ENCODE measurements at regions not wholly inside any gene's neighbourhood (a gene's known extent, or its start where the extent isn't known, plus 50 kb on each side); places are given as distances from the start of the nearest gene placed in this dataset.

GRCh38 chr1:105102371-105102770, 1352.7 kb downstream of the AMY1C start:
- Histone ChIP-seq H3K27me3 (ENCODE audit: insufficient read depth, low read length, poor library complexity) (no peaks in the 10 kb centered on the region), H3K4me3 (ENCODE audit: low read depth in 1 of 2, low read length in 2 of 2) (no peak overlapping the region), H3K27ac (ENCODE audit: low read length) (no peak overlapping the region), H3K9ac (ENCODE audit: low read depth, low read length) (no peak overlapping the region), H2AFZ (ENCODE audit: low read depth, low read length) (no peak overlapping the region), H3K79me2 (ENCODE audit: insufficient read depth, low read length) (no peaks in the 10 kb centered on the region), H3K4me1 (ENCODE audit: insufficient read depth, low read length) (no peaks in the 10 kb centered on the region), H3K9me3 (ENCODE audit: insufficient read depth, low read length, severe bottlenecking) (no peaks in the 10 kb centered on the region), H3K4me2 (ENCODE audit: insufficient read depth, low read length) (no peak overlapping the region), H4K20me1 (ENCODE audit: insufficient read depth, low read length) (no peaks in the 10 kb centered on the region), H3K36me3 (ENCODE audit: insufficient read depth, low read length) (no peaks in the 10 kb centered on the region)
- no peak for DNase-seq
- no peak for TF ChIP-seq CTCF (IDR thresholded peaks at IDR 0.05; ENCODE audit: borderline replicate concordance, extremely low read depth, low read length, poor library complexity, severe bottlenecking)
- TF ChIP-seq EZH2 (IDR thresholded peaks at IDR 0.05; ENCODE audit: borderline replicate concordance, low read depth, low read length, severe bottlenecking), result no peak
- ATAC-seq (ENCODE audit: insufficient read depth, low read depth), result no peak

GRCh38 chr1:105122041-105122440, 1372.3 kb downstream of the AMY1C start:
- no peak for DNase-seq
- Histone ChIP-seq H3K27ac (ENCODE audit: low read length) (no peak overlapping the region), H3K27me3 (ENCODE audit: insufficient read depth, low read length, poor library complexity) (no peaks in the 10 kb centered on the region), H3K4me2 (ENCODE audit: insufficient read depth, low read length) (no peak overlapping the region), H3K36me3 (ENCODE audit: insufficient read depth, low read length) (no peaks in the 10 kb centered on the region), H3K9ac (ENCODE audit: low read depth, low read length) (no peak overlapping the region), H3K9me3 (ENCODE audit: insufficient read depth, low read length, severe bottlenecking) (no peaks in the 10 kb centered on the region), H3K4me1 (ENCODE audit: insufficient read depth, low read length) (no peaks in the 10 kb centered on the region), H3K79me2 (ENCODE audit: insufficient read depth, low read length) (no peaks in the 10 kb centered on the region), H4K20me1 (ENCODE audit: insufficient read depth, low read length) (no peaks in the 10 kb centered on the region), H3K4me3 (ENCODE audit: low read depth in 1 of 2, low read length in 2 of 2) (no peak overlapping the region), H2AFZ (ENCODE audit: low read depth, low read length) (no peak overlapping the region)
- no peak for ATAC-seq (ENCODE audit: insufficient read depth, low read depth)
- TF ChIP-seq CTCF (IDR thresholded peaks at IDR 0.05; ENCODE audit: borderline replicate concordance, extremely low read depth, low read length, poor library complexity, severe bottlenecking) (no peak), EZH2 (IDR thresholded peaks at IDR 0.05; ENCODE audit: borderline replicate concordance, low read depth, low read length, severe bottlenecking) (no peak)

GRCh38 chr1:105137543-105138457, 1388.1 kb downstream of the AMY1C start:
- Histone ChIP-seq H2AFZ (ENCODE audit: low read depth, low read length) (peak overlapping the region; percentile 39; the same call in 1 of the 2 replicates), H3K4me2 (ENCODE audit: insufficient read depth, low read length) (no peak overlapping the region)

More at GRCh38 chr1:105137543-105138457, 1388.1 kb downstream of the AMY1C start:
- peak; percentile 75 for ATAC-seq (ENCODE audit: insufficient read depth, low read depth)
- H3K9ac ChIP-seq (ENCODE audit: low read depth, low read length), result no peak overlapping the region
- DNase-seq, result peak; percentile 35
- no peak overlapping the region for H3K27ac ChIP-seq (ENCODE audit: low read length)
- no peaks in the 10 kb centered on the region for H3K79me2 ChIP-seq (ENCODE audit: insufficient read depth, low read length)
- no peaks in the 10 kb centered on the region for H3K4me1 ChIP-seq (ENCODE audit: insufficient read depth, low read length)
- H3K9me3 ChIP-seq (ENCODE audit: insufficient read depth, low read length, severe bottlenecking), result no peaks in the 10 kb centered on the region
- no peaks in the 10 kb centered on the region for H3K36me3 ChIP-seq (ENCODE audit: insufficient read depth, low read length)
- H4K20me1 ChIP-seq (ENCODE audit: insufficient read depth, low read length), result no peaks in the 10 kb centered on the region
- no peaks in the 10 kb centered on the region for H3K27me3 ChIP-seq (ENCODE audit: insufficient read depth, low read length, poor library complexity)
- no peak overlapping the region for H3K4me3 ChIP-seq (ENCODE audit: low read depth in 1 of 2, low read length in 2 of 2)
- TF ChIP-seq CTCF (IDR thresholded peaks at IDR 0.05; ENCODE audit: borderline replicate concordance, extremely low read depth, low read length, poor library complexity, severe bottlenecking) (peak; percentile 61), EZH2 (IDR thresholded peaks at IDR 0.05; ENCODE audit: borderline replicate concordance, low read depth, low read length, severe bottlenecking) (no peak)
